HG03066 (cell line): ENCODE measurements at regions not wholly inside any gene's neighbourhood (a gene's known extent, or its start where the extent isn't known, plus 50 kb on each side); places are given as distances from the start of the nearest gene placed in this dataset.

Source experiments
- ATAC-seq: cut with Tn5 transposase; IDR thresholded peaks from one replicate; pipeline ENCODE4 v1.9.1; 2021; ENCODE audit warnings: low read depth; ENCODE audit not compliant: unreplicated experiment

DNA sequence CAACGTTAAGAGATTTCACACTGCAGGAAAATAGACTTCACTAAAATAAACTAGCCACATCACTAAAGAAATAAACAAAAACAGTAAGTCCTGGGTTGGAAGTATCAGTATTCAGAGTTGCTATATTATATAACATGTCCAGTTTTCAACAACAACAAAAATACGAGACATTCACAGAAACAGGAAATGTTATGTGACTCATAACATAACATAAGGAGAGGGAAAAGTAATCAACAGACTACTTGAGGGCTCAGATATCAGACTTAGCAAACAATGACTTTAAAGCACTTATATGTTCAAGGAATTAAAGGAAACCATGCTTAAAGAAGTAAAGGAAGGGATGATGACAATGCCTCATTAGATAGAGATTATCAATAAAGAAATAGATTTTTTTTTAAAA is 73.5 kb upstream of the MKLN1 start:
- no peak for ATAC-seq

DNA sequence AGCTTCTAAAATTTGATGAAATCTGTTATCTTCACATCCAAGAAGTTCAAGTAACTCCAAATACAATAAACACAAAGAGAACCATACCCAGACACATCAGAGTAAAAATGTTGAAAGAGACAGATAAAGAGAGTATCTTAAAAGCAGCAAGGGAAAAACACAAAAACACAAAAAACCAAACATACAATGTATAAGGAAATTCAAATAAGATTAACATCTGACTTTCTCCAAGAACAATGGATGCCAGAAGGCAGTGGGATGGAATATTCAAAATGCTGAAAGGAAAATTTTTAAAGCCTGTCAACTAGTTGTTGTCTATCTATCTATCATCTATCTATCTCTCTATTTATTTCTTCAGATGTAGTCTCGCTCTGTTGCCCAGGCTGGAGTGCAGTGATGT is 72.4 kb upstream of the MKLN1 start:
- ATAC-seq: no peak

DNA sequence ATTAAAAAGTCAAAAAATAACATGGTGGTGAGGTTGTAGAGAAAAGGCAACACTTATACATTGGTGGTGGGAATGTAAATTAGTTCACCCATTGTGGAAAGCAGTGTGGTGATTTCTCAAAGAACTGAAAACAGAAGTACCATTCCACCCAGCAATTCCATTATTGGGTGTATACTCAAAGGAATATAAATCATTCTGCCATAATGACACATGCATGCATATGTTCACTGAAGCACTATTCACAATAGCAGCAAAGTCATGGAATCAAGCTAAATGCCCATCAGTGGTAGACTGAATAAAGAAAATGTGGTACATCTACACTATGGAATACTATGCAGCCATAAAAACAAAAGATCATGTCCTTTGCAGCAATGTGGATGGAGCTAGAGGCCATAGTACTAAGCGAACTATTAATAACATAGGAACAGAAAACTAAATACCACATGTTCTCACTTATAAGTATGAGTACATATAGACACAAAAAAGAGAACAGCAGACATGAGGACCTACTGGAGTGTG is 66.1 kb upstream of the MKLN1 start:
- no peak for ATAC-seq

DNA sequence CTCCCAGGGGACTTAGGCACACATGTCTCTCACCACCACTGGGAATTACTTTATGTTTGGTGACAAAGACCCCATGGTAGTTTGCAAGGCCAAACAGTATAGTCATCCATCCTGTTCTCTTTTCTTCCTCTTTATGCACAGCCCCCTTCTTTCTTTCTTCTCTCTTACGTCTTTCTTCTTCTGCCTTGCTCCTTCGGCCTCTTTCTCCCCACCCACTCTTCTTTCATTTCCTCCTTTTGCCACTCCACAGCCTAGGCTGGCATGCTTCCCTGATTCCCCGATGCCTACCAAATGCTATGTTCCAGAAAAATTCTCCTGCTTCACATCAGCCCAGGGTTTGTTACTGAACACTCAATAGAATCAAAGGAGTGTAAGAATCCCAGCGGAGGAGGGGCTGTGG is 62.4 kb upstream of the MKLN1 start:
- no peak for ATAC-seq

DNA sequence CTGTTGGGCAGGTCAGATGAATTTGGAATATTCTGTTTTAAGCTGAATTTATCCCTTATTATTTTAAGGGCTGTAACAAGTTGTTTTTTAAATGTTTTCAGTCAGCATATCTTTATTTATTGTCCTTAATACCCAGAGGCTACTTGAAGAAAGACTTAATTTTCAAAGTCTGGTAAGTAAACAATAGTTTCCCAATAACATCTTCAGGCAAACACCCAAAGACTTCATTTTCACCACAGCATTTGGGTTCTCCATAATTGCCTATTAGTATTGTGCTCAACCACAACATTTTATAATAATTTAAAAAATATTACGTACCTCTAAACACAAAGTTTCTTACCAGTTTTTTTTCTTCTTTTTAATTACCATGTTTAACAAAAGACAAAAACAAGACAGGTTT is 60.0 kb upstream of the MKLN1 start:
- no peak for ATAC-seq

DNA sequence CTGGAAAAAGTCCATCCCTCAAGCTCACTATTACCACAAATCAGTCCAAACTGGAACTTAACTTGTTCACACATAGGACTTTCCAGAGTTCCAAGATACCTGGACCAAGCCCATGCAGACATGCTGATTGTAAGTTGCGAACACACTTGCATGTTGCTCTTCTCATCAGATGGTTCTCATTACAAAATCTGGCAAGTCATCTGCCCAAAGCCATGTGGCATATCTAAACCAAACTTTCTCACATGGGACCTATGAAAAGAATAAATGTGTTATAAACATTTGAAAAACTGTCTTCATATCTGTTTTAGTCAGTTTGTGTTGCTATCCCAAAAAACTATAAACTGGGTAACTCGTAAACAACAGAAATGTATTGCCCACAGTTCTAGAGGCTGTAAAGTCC is 58.8 kb upstream of the MKLN1 start:
- ATAC-seq: no peak

DNA sequence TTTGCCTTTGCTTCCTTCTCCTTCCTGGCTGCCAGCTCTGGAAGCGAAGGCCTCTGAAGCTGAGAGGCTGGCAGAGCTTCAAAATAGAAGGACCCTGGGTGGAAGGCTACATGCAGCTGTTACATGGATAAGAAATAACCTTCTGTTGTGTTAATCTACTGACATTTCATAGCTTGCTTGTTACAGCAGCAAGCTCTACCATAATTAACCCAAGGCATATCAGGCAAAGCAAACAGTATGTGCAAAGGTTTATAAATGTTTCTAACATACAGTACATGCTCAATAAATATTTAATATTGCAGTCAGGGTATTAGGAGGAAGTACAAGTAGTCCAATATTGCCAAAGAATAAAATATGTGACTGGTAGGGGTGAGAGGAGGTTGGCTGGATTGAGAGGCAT is 55.6 kb upstream of the MKLN1 start:
- no peak for ATAC-seq

DNA sequence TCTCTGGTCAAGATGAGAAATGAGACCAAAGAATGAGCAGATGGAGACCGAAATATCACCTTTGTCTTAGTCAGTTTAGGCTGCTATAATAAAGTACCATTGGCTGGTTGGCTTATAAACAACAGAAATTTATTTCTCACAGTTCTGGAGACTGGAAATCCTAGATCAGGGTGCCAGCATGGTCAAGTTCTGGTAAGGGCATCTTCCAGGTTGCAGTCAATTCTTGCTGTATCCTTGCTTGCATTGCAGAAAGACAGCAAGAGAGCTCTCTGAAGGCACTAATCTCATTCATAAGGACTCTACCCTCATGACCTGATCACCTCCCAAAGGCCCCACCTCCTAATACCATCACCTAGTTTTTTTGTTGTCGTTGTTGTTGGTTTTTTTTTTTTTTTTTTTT is 52.7 kb upstream of the MKLN1 start:
- no peak for ATAC-seq

DNA sequence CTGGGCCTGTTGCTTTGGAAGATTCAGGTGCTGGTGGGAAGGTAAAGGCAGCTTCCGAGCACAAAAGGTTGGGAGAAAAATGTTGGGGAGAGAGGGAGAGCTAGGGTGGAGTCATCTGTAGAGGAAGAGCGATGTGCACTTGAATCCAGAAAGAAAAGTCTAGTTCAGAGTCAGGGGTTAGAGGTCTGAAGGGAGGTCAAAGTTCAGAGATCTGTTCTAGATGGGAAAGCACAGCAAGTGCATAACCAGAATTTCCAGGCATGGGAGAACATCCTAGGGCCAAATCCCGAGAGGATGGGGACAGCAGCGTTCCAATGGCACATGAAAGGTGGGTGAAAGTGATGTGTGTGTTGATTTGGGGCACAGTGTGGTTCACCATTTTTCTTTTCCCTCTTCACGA is 51.5 kb upstream of the MKLN1 start:
- no peak for ATAC-seq

DNA sequence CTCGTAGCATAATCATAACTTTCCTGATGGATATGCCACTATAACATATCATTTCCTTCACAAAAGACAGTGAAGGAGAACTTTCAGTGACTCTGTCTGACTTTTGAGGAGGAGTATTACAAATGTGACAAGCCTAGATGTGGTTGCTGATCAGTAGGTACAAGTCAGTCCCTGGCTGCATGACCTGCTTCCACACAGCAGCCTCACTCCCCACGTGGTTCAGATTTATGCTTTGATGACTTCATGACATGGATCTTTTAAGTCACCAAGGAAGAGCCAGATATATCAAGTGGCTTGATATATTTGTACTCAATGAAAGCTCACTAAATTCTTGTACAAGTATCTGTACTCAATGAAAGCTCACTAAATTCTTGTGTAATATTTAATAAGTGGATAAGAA is 50.9 kb upstream of the MKLN1 start:
- ATAC-seq: no peak
